Liver (tissue), 8 donors: ENCODE measurements at regions not wholly inside any gene's neighbourhood (a gene's known extent, or its start where the extent isn't known, plus 50 kb on each side); places are given as distances from the start of the nearest gene placed in this dataset.

Experiments
- DNase-seq: peaks from one replicate; pipeline ENCODE4 v3.0.0-alpha.2; 2017; ENCODE audit warnings: low spot score
- H3K27ac ChIP-seq, 2 donors: one replicate each; pipeline ENCODE4 v1.7.0; 2013; ENCODE audit warnings: inconsistent platforms in 2 of 2, low read length in 2 of 2, control low read depth in 1 of 2, low read depth in 1 of 2, mild to moderate bottlenecking in 1 of 2
- H3K27me3 ChIP-seq, 4 donors: one replicate each; pipeline versions ENCODE4 v1.6.1 to v1.7.0; 2013; ENCODE audit warnings: low read length in 3 of 4, inconsistent platforms in 1 of 4, mild to moderate bottlenecking in 1 of 4, moderate library complexity in 1 of 4; ENCODE audit not compliant: control insufficient read depth in 4 of 4, insufficient read depth in 4 of 4
- H3K36me3 ChIP-seq, 4 donors: one replicate each; pipeline versions ENCODE4 v1.6.1 to v1.7.0; 2013; ENCODE audit warnings: low read length in 3 of 4, mild to moderate bottlenecking in 3 of 4, low read depth in 1 of 4, moderate library complexity in 1 of 4; ENCODE audit not compliant: control insufficient read depth in 4 of 4, insufficient read depth in 3 of 4
- H3K4me1 ChIP-seq, 4 donors: one replicate each; pipeline versions ENCODE4 v1.6.1 to v1.7.0; 2013; ENCODE audit warnings: low read length in 3 of 4, mild to moderate bottlenecking in 3 of 4, moderate library complexity in 1 of 4; ENCODE audit not compliant: control insufficient read depth in 4 of 4, insufficient read depth in 4 of 4
- H3K4me3 ChIP-seq, 3 donors: one replicate each; pipeline versions ENCODE4 v1.6.1 to v1.7.0; 2013; ENCODE audit warnings: low read length in 3 of 3, control low read depth in 1 of 3, low read depth in 1 of 3, mild to moderate bottlenecking in 1 of 3
- H3K9ac ChIP-seq, 2 donors: one replicate each; pipeline ENCODE4 v1.7.0; 2013; ENCODE audit warnings: low read length in 2 of 2, mild to moderate bottlenecking in 2 of 2, moderate library complexity in 2 of 2, control low read depth in 1 of 2, low read depth in 1 of 2
- H3K9me3 ChIP-seq, 4 donors: one replicate each; pipeline versions ENCODE4 v1.6.1 to v1.7.0; 2013; ENCODE audit warnings: low read length in 3 of 4; ENCODE audit not compliant: control insufficient read depth in 4 of 4
- ATF3 ChIP-seq: IDR thresholded peaks from 2 replicates; pipeline ENCODE4 v1.6.1; 2016; ENCODE audit warnings: antibody characterized with exemption
- CTCF ChIP-seq: fragments of 150-350 bp; IDR thresholded peaks from 2 replicates; pipeline ENCODE4 v1.5.1; 2017; ENCODE audit warnings: improper control_type of control experiment, low read depth, low read length; ENCODE audit not compliant: missing input control
- EGR1 ChIP-seq, 2 donors: IDR thresholded peaks; 2 replicates each; pipeline ENCODE4 v1.6.1; 2016 to 2018; ENCODE audit warnings: antibody characterized with exemption in 2 of 2, low read depth in 2 of 2
- FOXA1 ChIP-seq: IDR thresholded peaks from 2 replicates; pipeline ENCODE4 v1.6.1; 2016; ENCODE audit warnings: antibody characterized with exemption
- FOXA2 ChIP-seq: IDR thresholded peaks from 2 replicates; pipeline ENCODE4 v1.6.1; 2016; ENCODE audit warnings: antibody characterized with exemption
- HNF4A ChIP-seq, 2 donors: conservative IDR thresholded peaks; 2 replicates each; pipeline ENCODE4 v1.6.1; 2016; ENCODE audit warnings: antibody characterized with exemption in 2 of 2, mild to moderate bottlenecking in 2 of 2
- HNF4G ChIP-seq: IDR thresholded peaks from 2 replicates; pipeline ENCODE4 v1.6.1; 2016; ENCODE audit warnings: antibody characterized with exemption
- MAX ChIP-seq: IDR thresholded peaks from 2 replicates; pipeline ENCODE4 v1.6.1; 2016; ENCODE audit warnings: antibody characterized with exemption
- RAD21 ChIP-seq, 2 donors: IDR thresholded peaks; 2 replicates each; pipeline ENCODE4 v1.6.1; 2016; ENCODE audit warnings: antibody characterized with exemption in 2 of 2, mild to moderate bottlenecking in 2 of 2
- REST ChIP-seq: IDR thresholded peaks from 2 replicates; pipeline ENCODE4 v1.6.1; 2016; ENCODE audit warnings: antibody characterized with exemption, mild to moderate bottlenecking
- SP1 ChIP-seq: IDR thresholded peaks from 2 replicates; pipeline ENCODE4 v1.6.1; 2018; ENCODE audit warnings: antibody characterized with exemption, mild to moderate bottlenecking
- YY1 ChIP-seq: IDR thresholded peaks from 2 replicates; pipeline ENCODE4 v1.6.1; 2016; ENCODE audit warnings: antibody characterized with exemption, mild to moderate bottlenecking
- ZBTB33 ChIP-seq: IDR thresholded peaks from 2 replicates; pipeline ENCODE4 v1.6.1; 2016; ENCODE audit warnings: antibody characterized with exemption
- WGBS: extraction: QIAGEN DNeasy Blood & Tissue Kit; methylation state at CpG from one replicate; pipeline ENCODE4 v1.1.7; 2013; 5-methylcytosine and 5-hydroxymethylcytosine counted together
- donor health status: healthy.
- donor health status: healthy.
- donor health status: healthy.
- donor health status: healthy.
- donor health status: healthy.

- no peak for TF ChIP-seq CTCF
- no peak for TF ChIP-seq HNF4A (conservative IDR thresholded peaks at IDR 0.05)
- no peak for TF ChIP-seq SP1
Measured at GRCh38 chr12:67028529-67028928, 240.6 kb upstream of the CAND1 start (continued).

GRCh38 chr12:67034110-67034879, 234.9 kb upstream of the CAND1 start:
- no peaks in the 10 kb centered on the region for H3K9me3 ChIP-seq
- no peaks in the 10 kb centered on the region for H3K4me1 ChIP-seq
- no peak overlapping the region for H3K4me3 ChIP-seq
- no peak overlapping the region for H3K9ac ChIP-seq
- H3K27ac ChIP-seq, result no peak overlapping the region
- no peak for DNase-seq
- peaks cover 0 to 5% (median under 1%) of the 10 kb centered on the region in 4 donors for H3K27me3 ChIP-seq
- WGBS, result 47% methylated on average over 7 of the region's 7 CpGs
- no peak for TF ChIP-seq SP1
- no peak for TF ChIP-seq FOXA2
- no peak for TF ChIP-seq CTCF
- TF ChIP-seq ATF3, result no peak
- no peak for TF ChIP-seq FOXA1
- TF ChIP-seq REST, result no peak
- no peaks in the 10 kb centered on the region for H3K36me3 ChIP-seq

- Histone ChIP-seq H3K9ac (no peak overlapping the region), H3K27ac (no peak overlapping the region), H3K9me3 (no peaks in the 10 kb centered on the region), H3K4me1 (no peaks in the 10 kb centered on the region), H3K4me3 (no peak overlapping the region), H3K27me3 (peaks cover 0 to 5% (median under 1%) of the 10 kb centered on the region in 4 donors), H3K36me3 (no peaks in the 10 kb centered on the region)
- no peak for DNase-seq
- 34% methylated on average over 5 of the region's 5 CpGs for WGBS
- TF ChIP-seq SP1 (no peak), EGR1 (IDR thresholded peaks at IDR 0.05; ENCODE audit: low read depth in 2 of 2) (no peak), HNF4G (no peak), RAD21 (IDR thresholded peaks at IDR 0.05) (no peak), YY1 (no peak), REST (no peak), MAX (no peak), ZBTB33 (no peak), FOXA1 (no peak), ATF3 (no peak)
Measured at GRCh38 chr12:67035121-67035520, 234.0 kb upstream of the CAND1 start.
